IPS-18c (cell line): ENCODE measurements at regions not wholly inside any gene's neighbourhood (a gene's known extent, or its start where the extent isn't known, plus 50 kb on each side); places are given as distances from the start of the nearest gene placed in this dataset.
"Not testable (repeated sequence)": the region's sequence is repeated elsewhere in the genome, so short reads cannot be mapped to it uniquely, and the experiment has no call there.

Experiments used
- H3K4me3 ChIP-seq: 2 replicates; pipeline ENCODE4 v1.7.0; 2013; ENCODE audit warnings: low read depth, mild to moderate bottlenecking, low read length, moderate library complexity; ENCODE audit not compliant: insufficient read depth
- H3K9me3 ChIP-seq: one replicate; pipeline ENCODE4 v1.6.1; 2013; ENCODE audit warnings: mild to moderate bottlenecking, low read length, moderate library complexity; ENCODE audit not compliant: control insufficient read depth, insufficient read depth

- H3K4me3 ChIP-seq, H3K9me3 ChIP-seq: not testable (repeated sequence)
Measured at GRCh38 chr5:176018598-176018997, 50.5 kb upstream of the THOC3 start.

- not testable (repeated sequence) for H3K4me3 ChIP-seq, H3K9me3 ChIP-seq
Measured at GRCh38 chr5:176020852-176021251, 52.7 kb upstream of the THOC3 start.

DNA sequence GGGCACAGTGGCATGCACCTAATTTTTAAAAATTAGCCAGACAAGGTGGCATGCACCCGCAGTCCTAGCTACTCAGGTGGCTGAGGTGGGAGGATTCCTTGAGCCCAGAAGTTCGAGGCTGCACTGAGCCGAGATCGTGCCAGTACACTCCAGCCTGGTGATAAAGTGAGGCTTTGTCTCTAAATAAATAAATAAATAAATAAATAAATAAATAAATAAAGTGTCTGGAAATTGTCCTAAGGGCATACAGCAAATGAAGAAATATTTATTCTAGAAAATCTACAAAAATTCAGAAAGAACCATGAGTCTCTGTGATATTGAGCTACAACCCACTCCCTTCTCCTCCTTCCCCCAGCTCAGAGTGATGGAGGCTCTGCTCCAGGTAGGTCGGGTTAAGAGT is 55.4 kb upstream of the THOC3 start:
- H3K9me3 ChIP-seq, H3K4me3 ChIP-seq: not testable (repeated sequence)

GRCh38 chr5:176029445-176029844 is 61.3 kb upstream of the THOC3 start:
- H3K4me3 ChIP-seq, H3K9me3 ChIP-seq: not testable (repeated sequence)

DNA sequence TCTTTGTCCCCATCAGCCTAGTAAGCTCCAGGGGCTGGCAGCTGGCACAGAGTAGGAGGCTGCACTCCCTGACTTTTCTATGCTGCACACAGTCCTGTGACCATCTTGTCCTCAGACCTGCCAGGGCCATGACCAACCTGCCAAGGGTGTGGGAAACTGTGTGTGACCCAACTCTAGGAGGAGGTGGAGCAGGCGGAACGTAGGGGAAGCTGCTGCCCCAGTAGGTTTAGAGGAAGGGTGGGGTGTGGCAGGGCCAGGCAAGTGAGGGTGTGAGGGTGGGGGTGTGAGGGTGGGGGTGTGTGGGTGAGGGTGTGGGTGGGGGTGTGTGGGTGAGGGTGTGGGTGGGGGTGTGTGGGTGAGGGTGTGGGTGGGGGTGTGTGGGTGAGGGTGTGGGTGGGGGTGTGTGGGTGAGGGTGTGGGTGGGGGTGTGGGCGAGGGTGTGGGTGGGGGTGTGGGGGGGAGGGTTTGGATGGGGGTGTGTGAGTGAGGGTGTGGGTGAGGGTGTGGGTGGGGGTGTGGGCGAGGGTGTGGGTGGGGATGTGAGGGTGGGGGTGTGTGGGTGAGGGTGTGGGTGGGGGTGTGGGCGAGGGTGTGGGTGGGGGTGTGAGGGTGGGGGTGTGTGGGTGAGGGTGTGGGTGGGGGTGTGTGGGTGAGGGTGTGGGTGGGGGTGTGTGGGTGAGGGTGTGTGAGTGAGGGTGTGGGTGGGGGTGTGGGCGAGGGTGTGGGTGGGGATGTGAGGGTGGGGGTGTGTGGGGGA is 62.4 kb upstream of the THOC3 start:
- not testable (repeated sequence) for H3K4me3 ChIP-seq, H3K9me3 ChIP-seq

DNA sequence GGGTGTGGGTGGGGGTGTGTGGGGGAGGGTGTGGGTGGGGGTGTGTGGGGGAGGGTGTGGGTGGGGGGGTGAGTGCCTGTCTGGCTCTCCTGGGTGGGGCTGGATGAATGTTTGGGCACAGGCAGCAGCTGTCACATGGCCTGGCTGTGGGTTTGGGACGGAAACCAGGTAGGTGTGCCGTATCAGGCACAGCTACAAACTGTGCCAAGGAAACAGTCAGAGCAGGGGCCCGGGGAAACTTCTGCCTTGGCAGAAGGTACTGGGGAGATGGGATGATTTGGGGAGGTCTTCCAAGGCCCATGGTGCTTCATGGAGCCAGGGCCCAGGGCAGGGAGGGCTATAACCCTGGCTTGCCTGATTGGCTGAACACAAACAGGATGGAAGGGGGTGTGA is 63.0 kb upstream of the THOC3 start:
- not testable (repeated sequence) for H3K9me3 ChIP-seq, H3K4me3 ChIP-seq

DNA sequence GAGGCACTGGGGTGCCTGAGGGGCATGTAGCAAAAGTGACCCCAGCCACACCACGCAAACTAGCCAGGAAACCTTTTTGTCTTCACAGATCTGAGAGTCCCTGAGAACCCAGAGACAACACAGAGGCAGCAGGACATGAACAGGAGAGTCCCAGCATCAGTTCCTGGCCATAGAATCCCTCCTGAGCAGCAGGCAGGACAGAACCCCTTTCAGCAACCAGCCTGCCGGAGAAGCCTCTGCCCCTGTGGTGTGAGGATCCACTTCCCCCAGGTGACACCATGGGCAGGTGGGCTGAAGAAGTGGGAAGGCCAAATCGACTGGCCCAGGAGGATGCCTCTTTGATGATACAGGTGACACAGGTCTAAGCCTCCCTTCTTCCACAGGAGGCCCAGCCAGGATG is 65.1 kb upstream of the THOC3 start:
- not testable (repeated sequence) for H3K9me3 ChIP-seq, H3K4me3 ChIP-seq

GRCh38 chr5:176034407-176035200 is 66.5 kb upstream of the THOC3 start:
- H3K4me3 ChIP-seq, result not testable (repeated sequence)

GRCh38 chr5:176035201-176035530 is 67.1 kb upstream of the THOC3 start:
- not testable (repeated sequence) for H3K4me3 ChIP-seq, H3K9me3 ChIP-seq

More at GRCh38 chr5:176034407-176035200, 66.5 kb upstream of the THOC3 start:
- not testable (repeated sequence) for H3K9me3 ChIP-seq

DNA sequence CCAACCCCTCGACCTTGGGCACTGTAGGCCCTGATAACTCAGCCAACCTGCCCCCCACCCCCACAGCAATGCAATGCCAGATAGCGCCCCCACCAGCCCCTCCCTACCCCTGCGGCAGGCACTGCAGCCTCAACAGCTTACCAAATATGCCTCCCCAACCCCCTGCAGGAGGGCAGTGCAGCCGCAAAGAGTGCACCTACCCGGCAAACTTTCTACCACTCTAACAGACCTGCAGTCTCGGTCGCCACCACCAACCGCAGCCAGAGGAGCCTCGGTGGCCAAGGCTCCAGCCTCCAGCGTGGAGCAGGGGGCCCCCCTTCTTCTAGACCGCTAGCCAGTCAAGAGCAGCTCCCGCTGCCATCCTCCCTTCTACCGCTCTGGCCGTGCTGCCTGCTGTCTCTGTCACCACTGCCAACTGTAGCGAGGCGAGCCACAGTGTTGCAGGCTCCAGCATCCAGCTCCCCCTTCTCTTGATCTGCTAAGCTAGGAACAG is 67.7 kb upstream of the THOC3 start:
- not testable (repeated sequence) for H3K4me3 ChIP-seq, H3K9me3 ChIP-seq

GRCh38 chr5:176036391-176036790 is 68.3 kb upstream of the THOC3 start:
- H3K9me3 ChIP-seq, H3K4me3 ChIP-seq: not testable (repeated sequence)

DNA sequence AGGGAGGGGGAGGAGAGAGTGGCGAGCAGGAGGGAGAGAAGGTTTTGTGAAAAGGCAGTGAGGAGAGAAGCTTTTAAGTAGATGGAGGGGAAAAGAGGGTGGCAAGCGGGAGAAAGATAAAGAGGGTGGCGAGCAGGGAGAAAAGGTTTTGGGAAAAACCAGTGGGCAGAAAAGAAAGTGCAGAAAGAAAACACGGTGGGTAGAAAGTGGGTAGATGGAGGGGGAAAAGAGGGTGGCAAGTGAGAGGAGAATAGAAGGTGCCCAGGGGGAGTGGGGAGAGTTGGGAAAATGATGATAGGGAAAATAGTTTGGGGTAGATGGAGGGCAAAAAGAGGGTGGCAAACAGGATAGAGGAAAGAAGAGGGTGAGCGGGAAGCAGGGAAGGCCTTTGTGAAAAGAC is 69.1 kb upstream of the THOC3 start:
- not testable (repeated sequence) for H3K4me3 ChIP-seq, H3K9me3 ChIP-seq

GRCh38 chr5:176040105-176040801 is 72.1 kb upstream of the THOC3 start:
- not testable (repeated sequence) for H3K4me3 ChIP-seq, H3K9me3 ChIP-seq

GRCh38 chr5:176041248-176041994 is 73.3 kb upstream of the THOC3 start:
- H3K4me3 ChIP-seq, H3K9me3 ChIP-seq: not testable (repeated sequence)

DNA sequence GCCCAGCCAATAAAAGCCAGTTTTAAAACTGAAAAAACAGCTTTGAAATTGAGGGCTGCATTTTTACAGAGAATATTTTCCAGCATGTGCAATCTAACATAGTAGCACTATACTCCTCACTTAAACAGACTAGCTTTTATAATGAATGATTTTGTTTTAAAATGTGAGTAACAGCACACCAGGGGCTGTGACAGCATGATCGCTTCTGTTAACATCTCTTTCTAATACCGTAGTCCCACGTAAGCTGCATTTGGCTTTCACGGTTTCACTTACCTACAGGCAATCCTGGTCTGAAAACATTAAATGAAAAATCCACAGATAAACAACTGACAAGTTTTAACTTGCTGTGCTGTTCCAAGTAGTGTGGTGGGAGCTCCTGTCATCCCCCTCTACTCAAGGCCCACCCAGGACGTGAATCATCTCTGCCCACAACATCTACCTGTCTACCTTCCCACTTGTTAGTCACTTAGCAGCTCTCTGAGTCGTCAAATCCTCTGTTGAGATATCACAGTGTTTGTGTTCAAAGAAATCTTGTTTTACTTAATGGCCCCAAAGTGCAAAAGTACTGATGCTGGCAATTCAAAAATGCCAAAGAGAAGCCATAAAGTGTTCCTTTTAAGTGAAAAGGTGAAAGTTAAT is 74.0 kb upstream of the THOC3 start:
- not testable (repeated sequence) for H3K9me3 ChIP-seq, H3K4me3 ChIP-seq

DNA sequence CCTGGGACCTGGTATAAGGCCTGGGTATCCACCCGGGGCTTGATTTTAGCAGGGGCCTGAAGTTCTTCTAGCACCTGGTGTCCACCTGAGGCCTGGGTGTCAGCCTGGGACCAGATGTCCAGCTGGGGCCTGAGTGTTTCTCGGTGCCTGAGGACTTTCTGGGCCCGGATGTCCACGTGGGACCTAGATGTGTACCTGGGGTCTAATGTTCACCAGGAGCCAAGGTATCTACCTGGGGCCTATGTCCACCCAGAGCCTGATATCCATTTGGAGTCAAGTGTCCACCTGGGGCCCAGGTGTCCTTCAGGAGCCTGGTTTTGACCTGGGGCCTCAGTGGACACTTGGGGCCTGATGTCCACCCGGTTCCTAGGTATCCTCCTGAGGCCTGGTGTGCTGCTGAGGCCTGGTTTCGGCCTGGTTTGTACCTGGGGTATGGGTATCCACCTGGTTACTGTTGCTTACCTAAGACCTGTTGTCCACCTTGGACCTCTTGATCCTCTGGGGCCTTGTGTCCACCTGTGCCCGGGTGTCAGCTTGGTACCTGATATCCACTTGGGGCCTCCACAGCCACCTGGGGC is 75.2 kb upstream of the THOC3 start:
- not testable (repeated sequence) for H3K9me3 ChIP-seq, H3K4me3 ChIP-seq

GRCh38 chr5:176043986-176044385 is 75.9 kb upstream of the THOC3 start:
- H3K4me3 ChIP-seq, H3K9me3 ChIP-seq: not testable (repeated sequence)
